ENCODE measurements at regions not wholly inside any gene's neighbourhood (a gene's known extent, or its start where the extent isn't known, plus 50 kb on each side); places are given as distances from the start of the nearest gene placed in this dataset.
"Not testable (repeated sequence)": the region's sequence is repeated elsewhere in the genome, so short reads cannot be mapped to it uniquely, and the experiment has no call there.

DNA sequence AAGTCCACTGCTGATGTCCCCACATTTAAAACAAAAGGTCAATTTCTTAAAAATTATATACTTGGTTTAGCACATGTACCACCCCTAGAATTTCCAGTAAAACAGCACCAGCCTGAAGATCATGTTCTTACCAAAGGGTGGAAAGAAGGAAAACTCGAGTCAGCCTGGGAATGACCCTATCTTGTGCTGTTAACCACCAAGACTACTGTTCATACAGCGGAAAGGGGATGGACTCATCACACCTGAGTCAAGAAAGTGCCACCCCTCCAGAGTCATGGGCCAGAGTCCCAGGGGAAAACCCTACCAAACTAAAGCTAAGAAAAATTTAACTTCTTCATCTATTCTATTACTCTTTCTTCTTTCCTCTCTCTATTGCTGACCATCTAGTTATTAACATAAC lies 113.6 kb upstream of the PPM1J start:
- Histone ChIP-seq H3K27ac (no peak overlapping the region), H3K36me3 (no peaks in the 10 kb centered on the region), H3K9me3 (replicated peaks) (no peaks in the 10 kb centered on the region), H3K27me3 (replicated peaks) (no peaks in the 10 kb centered on the region), H3K4me3 (no peak overlapping the region), H3K4me1 (replicated peaks) (no peaks in the 10 kb centered on the region)
- DNase-seq (ENCODE audit: low read depth in 1 of 2, low spot score in 2 of 2) = no peak

DNA sequence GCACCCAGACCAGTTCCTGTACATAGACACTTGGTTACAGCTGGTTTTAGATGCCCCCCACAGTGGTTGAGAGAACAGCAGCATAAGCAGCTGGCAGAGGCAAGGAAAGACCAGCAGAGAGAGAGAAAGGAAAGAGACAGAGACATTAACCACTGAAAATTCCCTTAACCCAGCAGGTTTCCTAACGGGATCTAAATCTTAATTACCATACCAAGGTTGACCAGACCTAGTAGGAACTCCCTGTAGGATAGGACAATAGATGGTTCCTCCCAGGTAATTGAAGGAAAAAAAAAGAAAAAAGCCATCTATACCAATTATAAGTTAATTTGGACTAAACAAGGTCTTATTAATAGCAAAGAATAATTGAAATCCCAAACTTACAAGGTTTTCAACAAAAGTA lies 112.3 kb upstream of the PPM1J start:
- DNase-seq (ENCODE audit: low read depth in 1 of 2, low spot score in 2 of 2); H3K4me3 ChIP-seq; H3K4me1 ChIP-seq (replicated peaks); H3K27ac ChIP-seq; H3K36me3 ChIP-seq; H3K27me3 ChIP-seq (replicated peaks); H3K9me3 ChIP-seq (replicated peaks): not testable (repeated sequence)

DNA sequence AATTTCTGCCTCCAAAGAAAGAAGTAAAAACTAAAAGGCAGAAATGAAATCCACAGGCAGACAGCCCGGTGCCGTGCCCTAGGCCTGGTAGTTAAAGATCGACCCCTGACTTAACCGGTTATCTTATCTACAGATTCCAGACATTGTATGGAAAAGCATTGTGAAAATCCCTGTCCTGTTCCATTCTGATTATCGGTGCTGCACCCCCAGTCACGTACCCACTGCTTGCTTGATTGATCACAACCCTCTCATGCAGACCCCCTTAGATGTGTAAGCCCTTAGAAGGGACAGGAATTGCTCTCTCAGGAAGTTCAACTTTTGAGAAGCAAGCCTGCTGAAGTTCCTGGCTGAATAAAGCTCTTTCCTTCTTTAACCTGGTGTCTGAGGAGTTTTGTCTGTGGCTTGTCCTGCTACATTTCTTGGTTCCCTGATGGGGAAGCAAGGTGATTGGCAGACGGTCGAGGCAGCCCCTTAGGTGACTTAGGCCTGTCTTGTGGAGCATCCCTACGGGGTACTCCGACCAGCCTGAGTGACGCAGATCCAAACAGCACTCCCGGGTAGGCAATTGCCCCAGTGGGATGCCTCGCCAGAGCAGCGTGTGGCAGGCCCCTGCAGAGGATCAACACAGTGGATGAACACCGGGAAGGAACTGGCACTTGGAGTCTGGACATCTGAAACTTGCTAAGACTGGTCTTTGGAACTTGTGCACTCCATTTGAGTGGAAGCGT lies 111.2 kb upstream of the PPM1J start:
- Histone ChIP-seq H3K4me1 (replicated peaks) (no peaks in the 10 kb centered on the region), H3K9me3 (replicated peaks) (no peaks in the 10 kb centered on the region), H3K4me3 (no peak overlapping the region), H3K27me3 (replicated peaks) (no peaks in the 10 kb centered on the region), H3K36me3 (no peaks in the 10 kb centered on the region), H3K27ac (no peak overlapping the region)
- no peak for DNase-seq (ENCODE audit: low read depth in 1 of 2, low spot score in 2 of 2)

GRCh38 chr1:112825563-112826216 lies 110.6 kb upstream of the PPM1J start:
- H3K9me3 ChIP-seq (replicated peaks); DNase-seq (ENCODE audit: low read depth in 1 of 2, low spot score in 2 of 2); H3K4me1 ChIP-seq (replicated peaks); H3K27ac ChIP-seq; H3K36me3 ChIP-seq; H3K27me3 ChIP-seq (replicated peaks); H3K4me3 ChIP-seq: not testable (repeated sequence)

GRCh38 chr1:112825075-112825474 lies 109.9 kb upstream of the PPM1J start:
- not testable (repeated sequence) for H3K4me1 ChIP-seq (replicated peaks); DNase-seq (ENCODE audit: low read depth in 1 of 2, low spot score in 2 of 2)

DNA sequence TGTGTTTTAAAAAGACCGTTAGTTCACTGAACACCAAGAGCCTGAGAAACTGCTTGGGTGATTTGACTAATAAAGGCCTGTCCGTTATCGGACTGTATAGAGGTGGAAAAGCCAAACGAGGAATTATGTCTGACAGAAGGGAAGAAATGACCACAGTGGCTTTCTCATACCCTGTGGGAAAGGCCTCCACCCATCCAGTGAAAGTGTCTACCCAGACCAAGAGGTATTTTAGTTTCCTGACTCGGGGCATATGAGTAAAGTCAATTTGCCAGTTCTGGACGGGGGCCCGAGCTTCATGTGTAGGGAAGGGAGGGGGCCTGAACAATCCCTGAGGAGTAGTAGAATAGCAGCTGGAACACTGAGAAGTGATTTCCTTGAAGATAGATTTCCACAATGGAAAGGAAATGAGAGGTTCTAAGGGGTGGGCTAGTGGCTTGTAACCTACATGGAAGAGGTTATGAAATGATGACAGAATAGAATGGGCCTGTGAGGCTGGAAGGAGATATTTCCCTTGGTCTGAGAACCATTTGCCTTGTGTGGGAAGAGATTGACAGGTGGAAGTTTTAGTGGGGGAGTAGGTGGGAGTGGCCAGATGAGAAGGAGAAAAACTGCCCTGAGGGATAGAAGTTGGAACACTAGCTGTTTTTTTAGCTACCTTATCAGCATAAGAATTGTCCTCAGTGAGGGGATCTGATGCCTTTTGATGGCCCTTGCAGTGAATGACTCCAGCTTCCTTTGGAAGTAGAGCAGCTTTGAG lies 106.4 kb upstream of the PPM1J start:
- not testable (repeated sequence) for H3K4me1 ChIP-seq (replicated peaks); H3K27me3 ChIP-seq (replicated peaks); H3K4me3 ChIP-seq; H3K36me3 ChIP-seq; H3K27ac ChIP-seq; H3K9me3 ChIP-seq (replicated peaks); DNase-seq (ENCODE audit: low read depth in 1 of 2, low spot score in 2 of 2)

More at GRCh38 chr1:112825075-112825474, 109.9 kb upstream of the PPM1J start:
- not testable (repeated sequence) for H3K36me3 ChIP-seq; H3K4me3 ChIP-seq; H3K9me3 ChIP-seq (replicated peaks); H3K27ac ChIP-seq; H3K27me3 ChIP-seq (replicated peaks)

- no peak overlapping the region for H3K4me3 ChIP-seq
- no peak overlapping the region for H3K27ac ChIP-seq
- H3K9me3 ChIP-seq (replicated peaks) = no peaks in the 10 kb centered on the region
- no peaks in the 10 kb centered on the region for H3K36me3 ChIP-seq
- no peaks in the 10 kb centered on the region for H3K27me3 ChIP-seq (replicated peaks)
- no peak for DNase-seq (ENCODE audit: low read depth in 1 of 2, low spot score in 2 of 2)
- no peaks in the 10 kb centered on the region; the same call in 1 of the 2 replicates for H3K4me1 ChIP-seq (replicated peaks)
These were observed 104.0 kb upstream of the PPM1J start for GRCh38 chr1:112818990-112819689.

- Histone ChIP-seq H3K4me1 (replicated peaks) (no peaks in the 10 kb centered on the region; the same call in 1 of the 2 replicates), H3K4me3 (no peak overlapping the region), H3K27me3 (replicated peaks) (no peaks in the 10 kb centered on the region), H3K27ac (no peak overlapping the region), H3K9me3 (replicated peaks) (no peaks in the 10 kb centered on the region), H3K36me3 (no peaks in the 10 kb centered on the region)
- DNase-seq (ENCODE audit: low read depth in 1 of 2, low spot score in 2 of 2) = no peak
These were observed 102.6 kb upstream of the PPM1J start for GRCh38 chr1:112817555-112818373.

GRCh38 chr1:112815376-112815775 lies 100.2 kb upstream of the PPM1J start:
- no peaks in the 10 kb centered on the region for H3K9me3 ChIP-seq (replicated peaks)

DNA sequence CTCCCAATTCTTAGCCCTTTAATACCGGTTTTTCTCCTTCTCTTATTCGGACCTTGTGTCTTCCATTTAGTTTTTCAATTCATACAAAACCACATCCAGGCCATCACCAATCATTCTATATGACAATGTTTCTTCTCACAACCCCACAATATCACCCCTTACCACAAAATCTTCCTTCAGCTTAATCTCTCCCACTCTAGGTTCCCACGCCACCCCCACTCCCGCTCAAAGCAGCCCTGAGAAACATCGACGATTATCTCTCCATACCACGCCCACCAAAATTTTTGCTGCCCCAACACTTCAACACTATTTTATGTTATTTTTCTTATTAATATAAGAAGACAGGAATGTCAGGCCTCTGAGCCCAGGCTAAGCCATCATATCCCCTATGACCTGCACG lies 99.5 kb upstream of the PPM1J start:
- not testable (repeated sequence) for DNase-seq (ENCODE audit: low read depth in 1 of 2, low spot score in 2 of 2); H3K27me3 ChIP-seq (replicated peaks); H3K27ac ChIP-seq; H3K36me3 ChIP-seq; H3K4me3 ChIP-seq; H3K4me1 ChIP-seq (replicated peaks); H3K9me3 ChIP-seq (replicated peaks)

More at GRCh38 chr1:112815376-112815775, 100.2 kb upstream of the PPM1J start:
- H3K4me3 ChIP-seq = no peak overlapping the region
- H3K27ac ChIP-seq = no peak overlapping the region
- H3K4me1 ChIP-seq (replicated peaks) = no peaks in the 10 kb centered on the region; the same call in 1 of the 2 replicates
- no peaks in the 10 kb centered on the region for H3K27me3 ChIP-seq (replicated peaks)
- no peak for DNase-seq (ENCODE audit: low read depth in 1 of 2, low spot score in 2 of 2)
- no peaks in the 10 kb centered on the region for H3K36me3 ChIP-seq

- H3K4me1 ChIP-seq (replicated peaks) = no peaks in the 10 kb centered on the region
- H3K36me3 ChIP-seq = no peaks in the 10 kb centered on the region
- peak; percentile 69 to 78 for DNase-seq (ENCODE audit: low read depth in 1 of 2, low spot score in 2 of 2)
- no peaks in the 10 kb centered on the region for H3K9me3 ChIP-seq (replicated peaks)
- no peak overlapping the region for H3K27ac ChIP-seq
- no peaks in the 10 kb centered on the region for H3K27me3 ChIP-seq (replicated peaks)
- H3K4me3 ChIP-seq = no peak overlapping the region
These were observed 93.9 kb upstream of the PPM1J start for GRCh38 chr1:112808861-112809684.

DNA sequence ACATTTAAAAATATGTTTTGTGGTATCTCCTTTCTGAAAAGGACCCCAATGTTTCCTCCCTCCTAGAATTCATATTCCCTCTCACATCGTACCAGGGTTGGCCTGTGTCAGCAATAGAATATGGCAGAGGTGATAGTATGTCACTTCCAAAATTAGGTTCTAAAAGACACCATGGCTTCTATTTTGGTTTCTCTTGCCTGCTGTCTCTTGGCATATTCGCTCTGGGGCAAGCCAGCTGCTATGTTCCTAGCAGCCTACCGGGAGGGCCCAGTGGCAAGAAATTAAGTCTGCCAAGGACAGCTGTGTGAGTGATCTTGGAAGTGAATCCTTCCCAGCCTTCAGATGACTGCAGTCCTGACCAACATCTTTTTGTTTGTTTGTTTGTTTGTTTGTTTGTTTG lies 92.9 kb upstream of the PPM1J start:
- Histone ChIP-seq H3K27ac (no peak overlapping the region), H3K9me3 (replicated peaks) (no peaks in the 10 kb centered on the region), H3K4me1 (replicated peaks) (no peaks in the 10 kb centered on the region), H3K27me3 (replicated peaks) (no peaks in the 10 kb centered on the region), H3K4me3 (no peak overlapping the region), H3K36me3 (no peaks in the 10 kb centered on the region)
- DNase-seq (ENCODE audit: low read depth in 1 of 2, low spot score in 2 of 2) = no peak

Measured in SJSA1 (cell line).